Neuronal stem cell (in vitro differentiated cells): ENCODE measurements at regions not wholly inside any gene's neighbourhood (a gene's known extent, or its start where the extent isn't known, plus 50 kb on each side); places are given as distances from the start of the nearest gene placed in this dataset. TPM values are rescaled to one million over a fixed set of nuclear protein-coding genes. Genes with fewer than 3 reads are reported as not detected.

Source experiments
- DNase-seq: peaks from one replicate; pipeline ENCODE4 v3.0.0-alpha.2; 2013; ENCODE audit warnings: low spot score
- H2AFZ ChIP-seq: one replicate; pipeline ENCODE4 v1.6.1; 2013; ENCODE audit warnings: mild to moderate bottlenecking, low read length, inconsistent platforms
- H2AK5ac ChIP-seq: 2 replicates; pipeline ENCODE4 v1.6.1; 2013; ENCODE audit warnings: low read depth, mild to moderate bottlenecking, inconsistent platforms, low read length, moderate library complexity, mixed read lengths
- H2BK120ac ChIP-seq: 2 replicates; pipeline ENCODE4 v1.6.1; 2013; ENCODE audit warnings: low read depth, mild to moderate bottlenecking, inconsistent platforms, low read length, moderate library complexity, mixed read lengths
- H2BK12ac ChIP-seq: one replicate; pipeline ENCODE4 v1.6.1; 2013; ENCODE audit warnings: low read length, inconsistent platforms
- H2BK15ac ChIP-seq: 2 replicates; pipeline ENCODE4 v1.6.1; 2013; ENCODE audit warnings: mild to moderate bottlenecking, low read length, inconsistent platforms, mixed read lengths
- H2BK5ac ChIP-seq: one replicate; pipeline ENCODE4 v1.6.1; 2013; ENCODE audit warnings: inconsistent platforms, mild to moderate bottlenecking, low read length, moderate library complexity
- H3K14ac ChIP-seq: one replicate; pipeline ENCODE4 v1.6.1; 2013; ENCODE audit warnings: low read length, inconsistent platforms
- H3K18ac ChIP-seq: 2 replicates; pipeline ENCODE4 v1.6.1; 2013; ENCODE audit warnings: low read length, inconsistent platforms
- H3K23ac ChIP-seq: 2 replicates; pipeline ENCODE4 v1.6.1; 2013; ENCODE audit warnings: low read depth, mild to moderate bottlenecking, mixed read lengths, low read length, inconsistent platforms; ENCODE audit not compliant: poor library complexity
- H3K27ac ChIP-seq: replicated peaks from 3 replicates; pipeline ENCODE4 v1.5.1; 2013; ENCODE audit warnings: low read length, inconsistent platforms
- H3K27me3 ChIP-seq, 3 experiments: 2 replicates each; pipeline ENCODE4 v1.6.1; 2013; ENCODE audit warnings: low read length in 3 of 3, mild to moderate bottlenecking in 2 of 3, inconsistent platforms in 1 of 3, low read depth in 1 of 3, mixed read lengths in 1 of 3, moderate library complexity in 1 of 3; ENCODE audit not compliant: control insufficient read depth in 3 of 3, insufficient read depth in 3 of 3
- H3K36me3 ChIP-seq, 2 donors: replicated peaks in 1 of 2; 2 replicates each; pipeline ENCODE4 v1.6.1; 2013; ENCODE audit warnings: low read length in 2 of 2; ENCODE audit not compliant: control insufficient read depth in 2 of 2, insufficient read depth in 2 of 2
- H3K4ac ChIP-seq: 2 replicates; pipeline ENCODE4 v1.6.1; 2013; ENCODE audit warnings: inconsistent platforms, mild to moderate bottlenecking, low read length, moderate library complexity
- H3K4me1 ChIP-seq, 2 donors: 1 replicate in 1 of 2; 2 replicates in 1 of 2; pipeline ENCODE4 v1.6.1; 2013; ENCODE audit warnings: low read length in 2 of 2, low read depth in 1 of 2; ENCODE audit not compliant: control insufficient read depth in 2 of 2, insufficient read depth in 1 of 2
- H3K4me2 ChIP-seq: one replicate; pipeline ENCODE4 v1.6.1; 2013; ENCODE audit warnings: mild to moderate bottlenecking, low read length, inconsistent platforms; ENCODE audit not compliant: insufficient read depth, poor library complexity, severe bottlenecking
- H3K4me3 ChIP-seq, 2 donors: 2 replicates each; pipeline ENCODE4 v1.5.1; 2013; ENCODE audit warnings: low read length in 2 of 2, mild to moderate bottlenecking in 2 of 2, inconsistent platforms in 1 of 2, moderate library complexity in 1 of 2
- H3K79me1 ChIP-seq: one replicate; pipeline ENCODE4 v1.6.1; 2013; ENCODE audit warnings: low read depth, mild to moderate bottlenecking, inconsistent platforms, low read length, moderate library complexity
- H3K9ac ChIP-seq: one replicate; pipeline ENCODE4 v1.6.1; 2013; ENCODE audit warnings: mild to moderate bottlenecking, low read depth, low read length, inconsistent platforms; ENCODE audit not compliant: poor library complexity
- H3K9me3 ChIP-seq, 2 donors: replicated peaks in 1 of 2; 2 replicates each; pipeline versions ENCODE3 to v1.6.1; 2013; ENCODE audit warnings: low read length in 2 of 2, mild to moderate bottlenecking in 2 of 2, inconsistent platforms in 1 of 2, low read depth in 1 of 2, mixed read lengths in 1 of 2, moderate library complexity in 1 of 2; ENCODE audit not compliant: control insufficient read depth in 2 of 2, insufficient read depth in 1 of 2
- H4K8ac ChIP-seq: one replicate; pipeline ENCODE4 v1.6.1; 2013; ENCODE audit warnings: low read depth, mild to moderate bottlenecking, inconsistent platforms, low read length, moderate library complexity
- H4K91ac ChIP-seq: one replicate; pipeline ENCODE4 v1.6.1; 2013; ENCODE audit warnings: low read length, low read depth, mild to moderate bottlenecking, inconsistent platforms; ENCODE audit not compliant: poor library complexity
- WGBS, 2 donors: extraction: QIAGEN DNeasy Blood & Tissue Kit; methylation state at CpG; one replicate each; pipeline ENCODE4 v1.1.7; 2013; ENCODE audit warnings: missing lambda C conversion rate in 2 of 2, mixed read lengths in 1 of 2; ENCODE audit not compliant: insufficient read length in 2 of 2, insufficient replicate concordance in 1 of 2; ENCODE audit errors: extremely low coverage in 2 of 2; 5-methylcytosine and 5-hydroxymethylcytosine counted together
- small RNA-seq: library from polyadenylated mRNA; stranded (forward); fragments of <200 nt; extraction: miRNeasy Mini kit (QIAGEN cat#:217004); gene quantifications from one replicate; pipeline ENCODE3, GENCODE V24; 2013; ENCODE audit not compliant: insufficient read depth

GRCh38 chr12:25301798-25302197 is 51.1 kb upstream of the KRAS start:
- Histone ChIP-seq H3K27me3 (no peaks in the 10 kb centered on the region), H3K9me3 (no peaks in the 10 kb centered on the region), H2AK5ac (no peak overlapping the region), H4K8ac (no peak overlapping the region), H3K9ac (no peak overlapping the region), H2BK12ac (no peak overlapping the region), H3K79me1 (no peaks in the 10 kb centered on the region), H3K4me2 (no peak overlapping the region), H2BK5ac (no peak overlapping the region), H2BK15ac (no peak overlapping the region), H3K4ac (no peak overlapping the region), H2AFZ (no peak overlapping the region), H3K27ac (no peak overlapping the region), H3K36me3 (no peaks in the 10 kb centered on the region), H3K23ac (no peak overlapping the region), H3K4me1 (no peaks in the 10 kb centered on the region), H2BK120ac (no peak overlapping the region), H3K14ac (no peak overlapping the region), H3K18ac (no peak overlapping the region), H3K4me3 (no peak overlapping the region), H4K91ac (no peak overlapping the region)
- no CpG with 5 or more reads among the region's 3 CpGs for WGBS, 2 donors
- DNase-seq = no peak

Small RNAs in the stretch of these regions (small RNA-seq; reads per million reads assigned to genes)
- gene AC092451.1 = not detected
- not detected for gene RNU4-67P
